Glutamatergic neuron (in vitro differentiated cells): ENCODE measurements at regions not wholly inside any gene's neighbourhood (a gene's known extent, or its start where the extent isn't known, plus 50 kb on each side); places are given as distances from the start of the nearest gene placed in this dataset.

Experiments
- DNase-seq: peaks from one replicate; pipeline ENCODE4 v3.0.0; 2022
- H3K27ac Mint-ChIP-seq: one replicate; pipeline ENCODE4 v1.8.0; 2020; ENCODE audit warnings: mild to moderate bottlenecking, mixed read lengths, inconsistent platforms; ENCODE audit not compliant: unreplicated experiment
- H3K27me3 Mint-ChIP-seq: one replicate; pipeline ENCODE4 v1.8.0; 2020; ENCODE audit warnings: mild to moderate bottlenecking, moderate library complexity, mixed read lengths, inconsistent platforms; ENCODE audit not compliant: unreplicated experiment
- H3K36me3 Mint-ChIP-seq: one replicate; pipeline ENCODE4 v1.8.0; 2020; ENCODE audit warnings: mild to moderate bottlenecking, mixed read lengths, inconsistent platforms; ENCODE audit not compliant: unreplicated experiment
- H3K4me1 Mint-ChIP-seq: one replicate; pipeline ENCODE4 v1.8.0; 2020; ENCODE audit warnings: mild to moderate bottlenecking, low read depth, mixed read lengths, inconsistent platforms; ENCODE audit not compliant: unreplicated experiment
- H3K4me3 Mint-ChIP-seq: one replicate; pipeline ENCODE4 v1.8.0; 2020; ENCODE audit warnings: mild to moderate bottlenecking, mixed read lengths, inconsistent platforms; ENCODE audit not compliant: unreplicated experiment
- H3K9me3 Mint-ChIP-seq: one replicate; pipeline ENCODE4 v1.8.0; 2020; ENCODE audit warnings: mild to moderate bottlenecking, moderate library complexity, mixed read lengths, inconsistent platforms; ENCODE audit not compliant: unreplicated experiment
- TF ChIP-seq, protein P1 (sequence below): fragments of 200-600 bp; sonication (generic); IDR thresholded peaks from one replicate; pipeline ENCODE4 v1.5.0; 2021; ENCODE audit not compliant: partially characterized antibody, unreplicated experiment

DNA sequence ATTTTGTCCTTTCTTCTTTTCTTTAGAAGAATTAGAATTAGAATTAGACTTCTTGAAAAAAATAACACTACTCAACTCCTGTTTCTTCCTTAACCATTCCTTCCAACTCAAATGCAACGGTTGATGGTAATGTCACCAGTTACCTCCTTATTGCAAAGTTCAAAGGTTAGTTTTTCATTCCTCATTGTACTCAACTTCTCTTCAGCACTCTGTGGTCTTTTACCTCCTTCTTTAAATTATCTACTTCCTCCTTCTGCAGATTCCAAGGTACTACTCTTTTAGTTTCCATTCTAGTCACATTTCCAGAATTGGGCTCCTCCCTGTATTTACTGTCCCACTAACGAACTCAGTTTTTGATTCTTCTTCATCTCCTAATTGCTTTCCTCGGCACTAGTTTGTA lies 700.7 kb downstream of the SATB2 start:
- Mint-ChIP-seq H3K4me3 (no peak overlapping the region), H3K9me3 (peaks cover 2% of the 10 kb centered on the region), H3K27ac (no peak overlapping the region), H3K4me1 (no peaks in the 10 kb centered on the region), H3K27me3 (no peaks in the 10 kb centered on the region), H3K36me3 (no peaks in the 10 kb centered on the region)
- TF ChIP-seq, protein P1, sequence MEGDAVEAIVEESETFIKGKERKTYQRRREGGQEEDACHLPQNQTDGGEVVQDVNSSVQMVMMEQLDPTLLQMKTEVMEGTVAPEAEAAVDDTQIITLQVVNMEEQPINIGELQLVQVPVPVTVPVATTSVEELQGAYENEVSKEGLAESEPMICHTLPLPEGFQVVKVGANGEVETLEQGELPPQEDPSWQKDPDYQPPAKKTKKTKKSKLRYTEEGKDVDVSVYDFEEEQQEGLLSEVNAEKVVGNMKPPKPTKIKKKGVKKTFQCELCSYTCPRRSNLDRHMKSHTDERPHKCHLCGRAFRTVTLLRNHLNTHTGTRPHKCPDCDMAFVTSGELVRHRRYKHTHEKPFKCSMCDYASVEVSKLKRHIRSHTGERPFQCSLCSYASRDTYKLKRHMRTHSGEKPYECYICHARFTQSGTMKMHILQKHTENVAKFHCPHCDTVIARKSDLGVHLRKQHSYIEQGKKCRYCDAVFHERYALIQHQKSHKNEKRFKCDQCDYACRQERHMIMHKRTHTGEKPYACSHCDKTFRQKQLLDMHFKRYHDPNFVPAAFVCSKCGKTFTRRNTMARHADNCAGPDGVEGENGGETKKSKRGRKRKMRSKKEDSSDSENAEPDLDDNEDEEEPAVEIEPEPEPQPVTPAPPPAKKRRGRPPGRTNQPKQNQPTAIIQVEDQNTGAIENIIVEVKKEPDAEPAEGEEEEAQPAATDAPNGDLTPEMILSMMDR: no peak
- no peak for DNase-seq

DNA sequence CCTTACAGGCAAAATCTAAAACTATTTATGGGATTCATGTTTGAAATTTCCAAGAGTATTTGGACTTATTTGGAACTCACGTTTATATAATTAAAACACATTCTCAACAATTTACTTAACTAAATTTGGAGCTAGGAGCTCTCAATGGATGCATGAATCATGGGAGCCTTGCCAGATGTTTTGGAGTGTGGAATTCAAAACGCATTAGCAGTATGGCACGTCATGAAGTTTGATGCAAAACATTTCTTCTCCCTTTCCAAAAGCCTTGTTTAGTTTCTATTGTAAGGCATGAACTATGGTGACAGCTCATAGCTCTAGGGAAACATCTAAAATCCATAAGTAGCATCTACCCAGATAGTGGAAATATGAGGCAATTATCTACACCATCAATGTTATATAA lies 701.6 kb downstream of the SATB2 start:
- no peak for DNase-seq
- TF ChIP-seq, protein P1: no peak

DNA sequence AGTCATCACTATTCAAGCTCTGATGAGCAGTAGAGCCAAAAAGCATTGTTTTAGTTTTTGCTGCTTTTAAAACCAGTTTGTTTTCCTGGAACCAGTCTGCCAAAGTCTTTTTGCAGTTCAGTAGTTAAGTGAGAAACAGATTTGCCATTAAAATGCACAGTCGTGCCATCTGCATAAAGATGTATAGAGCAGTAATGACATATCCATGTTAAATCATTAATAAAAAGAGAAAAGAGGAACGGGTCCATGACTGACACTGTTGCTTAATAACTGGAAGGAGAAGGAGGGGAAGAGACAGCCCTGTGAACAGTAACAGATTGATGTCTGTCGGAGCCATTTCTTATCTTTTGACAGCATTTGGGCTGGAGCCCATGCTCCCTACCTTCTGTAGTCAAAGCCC lies 704.6 kb downstream of the SATB2 start:
- Mint-ChIP-seq H3K27ac (no peak overlapping the region), H3K36me3 (no peaks in the 10 kb centered on the region), H3K4me3 (no peak overlapping the region), H3K4me1 (no peaks in the 10 kb centered on the region), H3K27me3 (no peaks in the 10 kb centered on the region), H3K9me3 (peaks cover 2% of the 10 kb centered on the region)
- TF ChIP-seq, protein P1: no peak
- no peak for DNase-seq

More for the DNA sequence above, 701.6 kb downstream of the SATB2 start:
- Mint-ChIP-seq H3K4me1 (no peaks in the 10 kb centered on the region), H3K4me3 (no peak overlapping the region), H3K27ac (no peak overlapping the region), H3K9me3 (peaks cover 2% of the 10 kb centered on the region), H3K27me3 (no peaks in the 10 kb centered on the region), H3K36me3 (no peaks in the 10 kb centered on the region)

DNA sequence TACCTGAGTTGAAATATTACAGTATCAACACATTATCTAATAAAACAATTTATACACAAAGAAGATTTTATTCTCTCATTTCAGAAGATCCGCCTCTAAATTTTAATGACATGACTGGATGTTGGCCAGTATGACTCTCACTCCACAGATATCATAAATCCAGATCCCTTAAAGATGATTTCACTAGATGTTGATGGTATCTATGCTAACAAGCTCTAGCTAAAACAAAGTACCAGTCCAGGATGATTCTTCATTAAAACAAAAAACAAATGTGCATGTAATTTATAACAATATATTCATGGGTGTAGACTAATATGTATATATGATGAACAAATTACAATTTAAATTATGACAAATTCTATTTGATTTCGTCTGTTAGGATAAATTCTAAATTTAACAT lies 708.4 kb downstream of the SATB2 start:
- no peak for DNase-seq
- no peaks in the 10 kb centered on the region for H3K4me1 Mint-ChIP-seq
- H3K9me3 Mint-ChIP-seq: no peaks in the 10 kb centered on the region
- no peak overlapping the region for H3K27ac Mint-ChIP-seq
- no peaks in the 10 kb centered on the region for H3K27me3 Mint-ChIP-seq
- H3K36me3 Mint-ChIP-seq: no peaks in the 10 kb centered on the region
- TF ChIP-seq, protein P1: no peak
- H3K4me3 Mint-ChIP-seq: no peak overlapping the region

DNA sequence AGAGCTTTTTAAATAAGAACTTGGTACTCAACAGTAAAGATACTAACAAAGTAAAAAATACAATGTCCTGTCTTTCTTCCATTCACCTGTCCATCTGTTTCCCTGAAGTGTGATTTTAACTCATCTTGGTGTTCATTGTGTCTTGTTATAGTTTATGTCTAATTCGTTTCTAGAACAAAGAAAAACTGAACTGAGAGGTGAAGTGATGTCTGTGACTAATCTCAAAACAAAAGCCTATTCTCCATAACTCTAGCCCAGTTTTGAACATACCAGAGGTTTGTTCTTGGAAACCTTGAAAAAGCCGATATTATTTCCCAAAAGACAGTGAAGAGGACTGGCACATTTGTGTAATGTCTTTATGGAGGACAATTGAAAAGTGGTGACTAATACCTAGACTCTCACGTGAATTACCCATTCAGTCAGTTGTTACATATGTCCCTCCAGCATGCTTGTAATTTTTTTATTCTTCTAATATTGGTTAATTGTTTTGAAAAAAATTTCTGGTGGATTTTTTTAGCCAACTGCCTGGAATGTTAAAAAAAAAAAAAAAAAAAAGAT lies 725.8 kb downstream of the SATB2 start:
- H3K4me1 Mint-ChIP-seq: no peaks in the 10 kb centered on the region
- TF ChIP-seq, protein P1: no peak
- H3K9me3 Mint-ChIP-seq: no peaks in the 10 kb centered on the region
- DNase-seq: no peak
- no peaks in the 10 kb centered on the region for H3K27me3 Mint-ChIP-seq
- no peak overlapping the region for H3K27ac Mint-ChIP-seq
- no peak overlapping the region for H3K4me3 Mint-ChIP-seq
- no peaks in the 10 kb centered on the region for H3K36me3 Mint-ChIP-seq
